ENCODE measurements at regions not wholly inside any gene's neighbourhood (a gene's known extent, or its start where the extent isn't known, plus 50 kb on each side); places are given as distances from the start of the nearest gene placed in this dataset.
"Not testable (repeated sequence)": the region's sequence is repeated elsewhere in the genome, so short reads cannot be mapped to it uniquely, and the experiment has no call there.

DNA sequence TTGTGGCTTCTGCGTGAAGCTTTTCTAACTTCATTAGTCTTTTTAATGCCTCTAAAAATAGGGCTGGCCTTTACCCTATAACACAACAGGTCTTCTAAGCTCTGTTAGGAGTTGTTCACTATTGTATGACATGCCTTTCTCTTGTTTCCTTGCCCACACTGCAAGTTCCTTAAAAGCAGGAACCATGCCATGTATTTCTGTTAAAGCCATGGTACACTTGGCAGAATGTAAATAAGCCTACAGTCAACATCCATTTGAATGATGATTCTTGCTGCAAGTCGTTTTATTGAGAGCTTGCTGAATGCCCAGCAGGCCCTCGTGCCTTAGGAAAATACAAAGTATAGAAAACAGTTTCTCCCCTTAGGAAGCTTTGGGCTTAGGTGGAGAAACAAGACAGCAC is 214.6 kb downstream of the DUSP10 start:
- no peak for FAIRE-seq
- H3K27ac ChIP-seq (ENCODE audit: extremely low read length, insufficient read depth, low read length), result no peak overlapping the region
- TF ChIP-seq, protein P1, sequence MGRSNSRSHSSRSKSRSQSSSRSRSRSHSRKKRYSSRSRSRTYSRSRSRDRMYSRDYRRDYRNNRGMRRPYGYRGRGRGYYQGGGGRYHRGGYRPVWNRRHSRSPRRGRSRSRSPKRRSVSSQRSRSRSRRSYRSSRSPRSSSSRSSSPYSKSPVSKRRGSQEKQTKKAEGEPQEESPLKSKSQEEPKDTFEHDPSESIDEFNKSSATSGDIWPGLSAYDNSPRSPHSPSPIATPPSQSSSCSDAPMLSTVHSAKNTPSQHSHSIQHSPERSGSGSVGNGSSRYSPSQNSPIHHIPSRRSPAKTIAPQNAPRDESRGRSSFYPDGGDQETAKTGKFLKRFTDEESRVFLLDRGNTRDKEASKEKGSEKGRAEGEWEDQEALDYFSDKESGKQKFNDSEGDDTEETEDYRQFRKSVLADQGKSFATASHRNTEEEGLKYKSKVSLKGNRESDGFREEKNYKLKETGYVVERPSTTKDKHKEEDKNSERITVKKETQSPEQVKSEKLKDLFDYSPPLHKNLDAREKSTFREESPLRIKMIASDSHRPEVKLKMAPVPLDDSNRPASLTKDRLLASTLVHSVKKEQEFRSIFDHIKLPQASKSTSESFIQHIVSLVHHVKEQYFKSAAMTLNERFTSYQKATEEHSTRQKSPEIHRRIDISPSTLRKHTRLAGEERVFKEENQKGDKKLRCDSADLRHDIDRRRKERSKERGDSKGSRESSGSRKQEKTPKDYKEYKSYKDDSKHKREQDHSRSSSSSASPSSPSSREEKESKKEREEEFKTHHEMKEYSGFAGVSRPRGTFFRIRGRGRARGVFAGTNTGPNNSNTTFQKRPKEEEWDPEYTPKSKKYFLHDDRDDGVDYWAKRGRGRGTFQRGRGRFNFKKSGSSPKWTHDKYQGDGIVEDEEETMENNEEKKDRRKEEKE (IDR thresholded peaks at IDR 0.05), result no peak
- no peaks in the 10 kb centered on the region for H4K20me1 ChIP-seq (ENCODE audit: insufficient read depth, low read length)
- CTCF ChIA-PET (ENCODE audit: low intra/inter-chr PET ratio, low total read pairs), result no interaction called here
- intact Hi-C loops (cut with micrococcal nuclease; ENCODE audit: unreplicated experiment), result no loop called here
- BruUV-seq (replicated peaks), result no TSS peak
- no peak for DNase-seq (ENCODE audit: low spot score)
- POLR2A ChIA-PET, result no interaction called here
- H3K79me2 ChIP-seq (ENCODE audit: insufficient read depth, low read length), result no peaks in the 10 kb centered on the region
- H2AFZ ChIP-seq (ENCODE audit: low read length), result no peak overlapping the region
- no peaks in the 10 kb centered on the region for H3K9me3 ChIP-seq (ENCODE audit: low read length)
- no peaks in the 10 kb centered on the region for H3K36me3 ChIP-seq (replicated peaks in 1 of 2; ENCODE audit: control insufficient read depth in 1 of 2, insufficient read depth in 2 of 2, low read length in 2 of 2)
- H3K27me3 ChIP-seq (ENCODE audit: control insufficient read depth in 1 of 2, insufficient read depth in 2 of 2, low read length in 2 of 2), result no peaks in the 10 kb centered on the region
- 20% methylated on average over 3 of the region's 3 CpGs for WGBS (ENCODE audit: low lambda C conversion rate)
- no peak for ATAC-seq
- in situ Hi-C loops (cut with HindIII; ENCODE audit: extremely low pct_ligation_motif_present, low pct_unique_long_range_greater_than_20kb), result no loop called here
- H3K4me1 ChIP-seq (ENCODE audit: insufficient read depth, low read length), result no peaks in the 10 kb centered on the region
- no peak overlapping the region for H3K4me3 ChIP-seq (replicated peaks in 1 of 3; ENCODE audit: insufficient read depth in 1 of 3, low read depth in 2 of 3, low read length in 3 of 3)
- H3K9ac ChIP-seq (ENCODE audit: insufficient read depth, low read depth, low read length), result no peak overlapping the region
- H3K4me2 ChIP-seq (ENCODE audit: low read depth, low read length), result no peak overlapping the region

DNA sequence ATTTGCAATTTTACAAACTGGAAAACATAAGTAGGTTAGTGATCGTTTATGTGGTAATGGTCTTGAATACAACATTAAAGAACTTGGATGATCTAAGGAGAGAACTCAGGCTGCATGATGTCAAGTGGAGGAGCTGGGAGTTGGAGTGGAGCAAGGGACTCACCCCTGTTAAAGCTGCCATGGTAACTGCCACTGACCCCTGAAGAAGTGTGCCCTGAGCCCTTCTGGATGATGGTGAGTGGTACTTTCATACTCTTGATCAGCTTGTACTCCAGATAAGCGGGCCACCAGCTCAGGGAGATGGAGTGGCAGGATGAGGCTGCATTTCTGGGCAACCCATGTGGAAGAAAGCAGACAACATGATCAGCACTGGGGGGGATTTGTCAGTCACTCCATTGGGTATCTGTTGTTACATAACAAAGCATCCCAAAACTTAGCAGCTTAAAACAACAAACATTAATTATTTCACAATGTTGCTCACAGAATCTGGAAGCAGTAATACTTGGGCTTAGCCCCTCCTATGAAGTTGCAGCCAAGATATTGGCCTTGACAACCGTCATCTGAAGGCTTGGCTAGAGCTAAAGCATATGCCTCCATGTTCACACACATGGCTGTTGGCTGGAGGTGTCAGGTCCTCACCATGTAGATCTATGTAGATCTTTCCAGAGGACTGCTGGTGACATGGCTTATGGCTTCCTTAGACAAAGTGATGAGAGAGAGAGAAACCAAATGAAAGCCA is 213.8 kb downstream of the DUSP10 start:
- DNase-seq (ENCODE audit: low spot score) (no peak), ATAC-seq (no peak), FAIRE-seq (no peak)
- WGBS (ENCODE audit: low lambda C conversion rate), result 0% methylated on average over 3 of the region's 3 CpGs
- Histone ChIP-seq H3K27ac (ENCODE audit: extremely low read length, insufficient read depth, low read length) (no peak overlapping the region), H3K4me1 (ENCODE audit: insufficient read depth, low read length) (no peaks in the 10 kb centered on the region), H3K4me2 (ENCODE audit: low read depth, low read length) (no peak overlapping the region), H3K27me3 (ENCODE audit: control insufficient read depth in 1 of 2, insufficient read depth in 2 of 2, low read length in 2 of 2) (no peaks in the 10 kb centered on the region), H4K20me1 (ENCODE audit: insufficient read depth, low read length) (no peaks in the 10 kb centered on the region), H2AFZ (ENCODE audit: low read length) (no peak overlapping the region), H3K9ac (ENCODE audit: insufficient read depth, low read depth, low read length) (no peak overlapping the region), H3K79me2 (ENCODE audit: insufficient read depth, low read length) (no peaks in the 10 kb centered on the region), H3K4me3 (replicated peaks in 1 of 3; ENCODE audit: insufficient read depth in 1 of 3, low read depth in 2 of 3, low read length in 3 of 3) (no peak overlapping the region), H3K36me3 (replicated peaks in 1 of 2; ENCODE audit: control insufficient read depth in 1 of 2, insufficient read depth in 2 of 2, low read length in 2 of 2) (no peaks in the 10 kb centered on the region), H3K9me3 (ENCODE audit: low read length) (no peaks in the 10 kb centered on the region)
- intact Hi-C loops (cut with micrococcal nuclease; ENCODE audit: unreplicated experiment) (no loop called here), in situ Hi-C loops (cut with HindIII; ENCODE audit: extremely low pct_ligation_motif_present, low pct_unique_long_range_greater_than_20kb) (no loop called here)
- BruUV-seq (replicated peaks), result no TSS peak
- TF ChIP-seq PCBP2 (optimal IDR thresholded peaks at IDR 0.05; ENCODE audit: low read depth, low read length, poor library complexity, severe bottlenecking), result no peak
- no peak for TF ChIP-seq ERF (CRISPR knock-in tag; IDR thresholded peaks at IDR 0.05)
- CTCF ChIA-PET (ENCODE audit: low intra/inter-chr PET ratio, low total read pairs), result no interaction called here
- POLR2A ChIA-PET, result no interaction called here

DNA sequence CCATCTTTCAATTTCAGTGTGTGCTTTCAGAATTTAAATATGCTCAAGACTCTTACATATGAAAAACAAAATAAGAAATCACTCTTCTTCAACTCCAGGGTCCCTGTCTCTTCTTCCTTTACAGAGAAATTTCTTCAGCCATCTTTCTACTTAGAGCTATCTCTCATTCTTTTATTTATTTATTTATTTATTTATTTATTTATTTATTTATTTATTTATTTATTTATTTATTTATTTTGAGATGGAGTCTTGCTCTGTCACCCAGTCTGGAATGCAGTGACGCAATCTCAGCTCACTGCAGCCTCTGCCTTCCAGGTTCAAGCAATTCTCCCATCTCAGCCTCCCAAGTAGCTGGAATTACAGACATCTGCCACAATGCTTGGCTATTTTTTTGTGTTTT is 211.7 kb downstream of the DUSP10 start:
- DNase-seq (ENCODE audit: low spot score); intact Hi-C loops (cut with micrococcal nuclease; ENCODE audit: unreplicated experiment); POLR2A ChIA-PET; BruUV-seq (replicated peaks); H3K9me3 ChIP-seq (ENCODE audit: low read length); H3K4me1 ChIP-seq (ENCODE audit: insufficient read depth, low read length); ATAC-seq; FAIRE-seq; H4K20me1 ChIP-seq (ENCODE audit: insufficient read depth, low read length); CTCF ChIA-PET (ENCODE audit: low intra/inter-chr PET ratio, low total read pairs); H3K36me3 ChIP-seq (replicated peaks in 1 of 2; ENCODE audit: control insufficient read depth in 1 of 2, insufficient read depth in 2 of 2, low read length in 2 of 2); H3K27me3 ChIP-seq (ENCODE audit: control insufficient read depth in 1 of 2, insufficient read depth in 2 of 2, low read length in 2 of 2); H3K79me2 ChIP-seq (ENCODE audit: insufficient read depth, low read length); in situ Hi-C loops (cut with HindIII; ENCODE audit: extremely low pct_ligation_motif_present, low pct_unique_long_range_greater_than_20kb); H3K9ac ChIP-seq (ENCODE audit: insufficient read depth, low read depth, low read length); H3K27ac ChIP-seq (ENCODE audit: extremely low read length, insufficient read depth, low read length); H3K4me2 ChIP-seq (ENCODE audit: low read depth, low read length); H3K4me3 ChIP-seq (replicated peaks in 1 of 3; ENCODE audit: insufficient read depth in 1 of 3, low read depth in 2 of 3, low read length in 3 of 3); H2AFZ ChIP-seq (ENCODE audit: low read length): not testable (repeated sequence)
- WGBS (ENCODE audit: low lambda C conversion rate), result 4% methylated on average over 1 of the region's 1 CpG

Data from HepG2 (cell line).